Fibroblast of villous mesenchyme (primary cell): ENCODE measurements at regions not wholly inside any gene's neighbourhood (a gene's known extent, or its start where the extent isn't known, plus 50 kb on each side); places are given as distances from the start of the nearest gene placed in this dataset.

ENCODE experiments used
- DNase-seq: peaks from one replicate; pipeline ENCODE4 v3.0.0-alpha.2; 2010; ENCODE audit warnings: low read depth
- H3K4me3 ChIP-seq: 2 replicates; pipeline ENCODE4 v1.5.1; 2011; ENCODE audit warnings: low read depth, mild to moderate bottlenecking, low read length
- CTCF ChIP-seq: IDR thresholded peaks from 2 replicates; pipeline ENCODE4 v1.5.1; 2012; ENCODE audit warnings: low read depth, mild to moderate bottlenecking, low read length; ENCODE audit not compliant: insufficient read depth

- TF ChIP-seq CTCF = no peak
- DNase-seq = no peak
- H3K4me3 ChIP-seq = no peak overlapping the region
Measured at GRCh38 chr4:81538716-81539427, 67.2 kb upstream of the RASGEF1B start.

- no peak for TF ChIP-seq CTCF
- H3K4me3 ChIP-seq = no peak overlapping the region
- DNase-seq = no peak
Measured at GRCh38 chr4:81531410-81531809, 59.7 kb upstream of the RASGEF1B start.

GRCh38 chr4:81528979-81529378 is 57.3 kb upstream of the RASGEF1B start:
- no peak for TF ChIP-seq CTCF
- no peak for DNase-seq

GRCh38 chr4:81528200-81528599 is 56.5 kb upstream of the RASGEF1B start:
- no peak for TF ChIP-seq CTCF
- no peak overlapping the region for H3K4me3 ChIP-seq
- DNase-seq = no peak

More at GRCh38 chr4:81528979-81529378, 57.3 kb upstream of the RASGEF1B start:
- H3K4me3 ChIP-seq = no peak overlapping the region

- DNase-seq = no peak
- H3K4me3 ChIP-seq = no peak overlapping the region
- no peak for TF ChIP-seq CTCF
Measured at GRCh38 chr4:81527709-81528108, 56.0 kb upstream of the RASGEF1B start.

- no peak for TF ChIP-seq CTCF
- no peak for DNase-seq
- no peak overlapping the region for H3K4me3 ChIP-seq
Measured at GRCh38 chr4:81527115-81527514, 55.4 kb upstream of the RASGEF1B start.

GRCh38 chr4:81526706-81527105 is 55.0 kb upstream of the RASGEF1B start:
- DNase-seq = no peak
- no peak for TF ChIP-seq CTCF
- no peak overlapping the region for H3K4me3 ChIP-seq
